WERI-Rb-1 (cell line): ENCODE measurements at regions not wholly inside any gene's neighbourhood (a gene's known extent, or its start where the extent isn't known, plus 50 kb on each side); places are given as distances from the start of the nearest gene placed in this dataset.

Experiments
- DNase-seq: peaks from one replicate; pipeline ENCODE4 v3.0.0-alpha.2; 2020
- H3K27ac ChIP-seq: fragments of 250-450 bp; sonication (Bioruptor Pico); 2 replicates; pipeline ENCODE4 v1.5.1; 2020; ENCODE audit warnings: mild to moderate bottlenecking, moderate library complexity
- H3K27me3 ChIP-seq: fragments of 250-450 bp; sonication (Bioruptor Pico); 2 replicates; pipeline ENCODE4 v1.5.1; 2021; ENCODE audit warnings: mild to moderate bottlenecking, low read depth, moderate library complexity; ENCODE audit not compliant: insufficient read depth, severe bottlenecking
- H3K36me3 ChIP-seq: fragments of 250-450 bp; sonication (Bioruptor Pico); 2 replicates; pipeline ENCODE4 v1.5.1; 2020; ENCODE audit warnings: mild to moderate bottlenecking, moderate library complexity
- H3K4me3 ChIP-seq: 2 replicates; pipeline ENCODE4 v1.5.1; 2011; ENCODE audit warnings: low read depth, mild to moderate bottlenecking, control low read depth, low read length
- H3K9me3 ChIP-seq: fragments of 250-450 bp; sonication (Bioruptor Pico); 2 replicates; pipeline ENCODE4 v1.5.1; 2021; ENCODE audit warnings: mild to moderate bottlenecking, moderate library complexity; ENCODE audit not compliant: severe bottlenecking
- CTCF ChIP-seq: IDR thresholded peaks from 2 replicates; pipeline ENCODE4 v1.5.1; 2011; ENCODE audit warnings: low read depth, mild to moderate bottlenecking, control low read depth, inconsistent platforms, low read length

DNA sequence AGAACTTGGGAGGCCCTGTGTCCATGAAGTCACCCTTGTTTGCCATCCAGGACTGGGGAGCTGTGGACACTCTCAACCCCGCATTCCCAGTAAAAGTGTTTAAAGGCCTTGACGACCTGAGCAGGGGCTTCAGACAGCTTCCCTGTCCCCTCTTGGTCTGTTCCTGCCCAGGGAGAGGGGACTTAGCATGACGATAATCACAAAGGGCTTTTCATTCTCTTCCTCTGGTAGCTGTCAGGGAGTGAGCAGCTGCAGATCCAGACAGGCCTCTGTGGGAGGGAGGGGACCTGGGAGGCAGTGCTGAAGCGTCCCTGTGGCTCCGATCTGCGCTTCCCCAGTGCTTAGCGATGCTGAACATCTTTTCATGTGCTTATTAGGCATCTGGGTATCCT, 77.8 kb upstream of the HS6ST1 start:
- Histone ChIP-seq H3K9me3 (no peaks in the 10 kb centered on the region), H3K27ac (peak overlapping the region; percentile 40), H3K4me3 (no peak overlapping the region), H3K27me3 (no peaks in the 10 kb centered on the region), H3K36me3 (no peaks in the 10 kb centered on the region)
- DNase-seq = peak; percentile 87
- no peak for TF ChIP-seq CTCF

DNA sequence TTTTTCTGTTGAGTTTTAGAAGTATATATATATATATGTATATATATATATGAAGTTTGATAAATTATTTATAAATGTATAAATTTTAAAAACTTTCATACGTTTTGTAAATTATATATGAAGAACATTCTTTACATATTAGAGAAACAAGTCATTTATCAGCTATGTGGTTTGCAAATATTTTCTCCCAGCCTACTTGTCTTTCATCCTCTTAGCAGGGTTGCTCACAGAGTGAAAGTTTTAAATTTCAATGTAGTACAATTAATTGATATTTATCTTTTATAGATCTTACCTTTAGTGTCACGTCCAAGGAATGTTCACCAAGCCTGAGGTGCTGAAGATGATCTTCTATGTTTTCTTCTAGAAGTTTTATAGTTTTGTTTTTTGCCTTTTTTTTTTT, 78.3 kb upstream of the HS6ST1 start:
- no peak for DNase-seq
- Histone ChIP-seq H3K4me3 (no peak overlapping the region), H3K9me3 (no peaks in the 10 kb centered on the region), H3K36me3 (no peaks in the 10 kb centered on the region), H3K27ac (no peak overlapping the region), H3K27me3 (no peaks in the 10 kb centered on the region)
- TF ChIP-seq CTCF = no peak

GRCh38 chr2:128399256-128399655, 80.6 kb upstream of the HS6ST1 start:
- H3K36me3 ChIP-seq = no peaks in the 10 kb centered on the region
- no peak overlapping the region for H3K4me3 ChIP-seq
- TF ChIP-seq CTCF = no peak
- no peaks in the 10 kb centered on the region for H3K9me3 ChIP-seq
- H3K27me3 ChIP-seq = no peaks in the 10 kb centered on the region
- H3K27ac ChIP-seq = no peak overlapping the region
- DNase-seq = no peak

DNA sequence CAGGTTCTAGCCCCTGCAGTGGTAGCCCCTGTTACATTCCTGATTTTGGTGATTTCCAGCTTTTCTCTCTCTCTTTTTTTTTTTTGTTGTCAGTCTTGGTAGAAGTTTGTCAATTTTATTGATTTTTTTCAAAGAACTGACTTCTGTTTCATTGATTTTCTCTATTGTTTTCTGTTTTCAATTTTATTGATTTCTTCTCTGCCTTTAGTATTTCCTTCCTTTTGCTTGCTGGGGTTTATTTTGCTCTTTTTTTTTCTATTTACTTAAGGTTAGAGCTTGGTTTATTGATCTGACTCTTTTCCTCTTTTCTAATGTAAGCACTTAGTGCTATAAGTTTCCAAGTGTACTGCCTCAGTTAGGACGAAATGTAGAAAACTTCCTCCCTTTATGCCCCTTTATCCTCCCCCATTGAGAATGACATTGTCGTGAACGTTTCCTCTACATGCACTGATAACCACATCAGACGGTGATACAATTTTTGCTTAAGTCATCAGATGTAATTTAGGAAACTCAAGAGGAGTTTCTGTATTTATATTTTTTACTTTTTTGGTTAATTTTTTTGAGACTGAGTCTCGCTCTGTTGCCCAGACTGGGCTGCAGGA, 81.1 kb upstream of the HS6ST1 start:
- no peak for TF ChIP-seq CTCF
- DNase-seq = no peak
- Histone ChIP-seq H3K4me3 (no peak overlapping the region), H3K9me3 (no peaks in the 10 kb centered on the region), H3K27me3 (no peaks in the 10 kb centered on the region), H3K27ac (no peak overlapping the region), H3K36me3 (no peaks in the 10 kb centered on the region)

DNA sequence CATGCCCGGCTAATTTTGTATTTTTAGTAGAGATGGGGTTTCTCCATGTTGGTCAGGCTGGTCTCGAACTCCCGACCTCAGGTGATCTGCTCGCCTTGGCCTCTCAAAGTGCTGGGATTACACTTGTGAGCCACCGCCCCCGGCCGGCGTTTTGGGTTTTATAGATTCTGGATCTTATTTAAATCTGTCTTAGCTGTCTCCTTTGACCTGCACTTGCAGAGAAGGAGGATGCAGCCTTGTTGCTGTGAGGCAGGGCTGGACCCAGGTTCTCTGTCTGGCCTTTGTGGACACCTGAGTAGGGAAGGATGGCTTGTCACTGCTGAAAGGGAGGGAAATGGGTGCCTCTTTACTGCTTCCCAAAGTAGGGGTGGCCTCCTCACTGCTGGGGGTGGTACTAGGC, 83.0 kb upstream of the HS6ST1 start:
- DNase-seq = no peak

More for the DNA sequence above, 83.0 kb upstream of the HS6ST1 start:
- H3K27ac ChIP-seq = no peak overlapping the region
- TF ChIP-seq CTCF = no peak
- H3K36me3 ChIP-seq = no peaks in the 10 kb centered on the region
- no peaks in the 10 kb centered on the region for H3K27me3 ChIP-seq
- H3K4me3 ChIP-seq = no peak overlapping the region
- H3K9me3 ChIP-seq = no peaks in the 10 kb centered on the region
